ENCODE measurements at regions not wholly inside any gene's neighbourhood (a gene's known extent, or its start where the extent isn't known, plus 50 kb on each side); places are given as distances from the start of the nearest gene placed in this dataset.
"Not testable (repeated sequence)": the region's sequence is repeated elsewhere in the genome, so short reads cannot be mapped to it uniquely, and the experiment has no call there.

- TF ChIP-seq CTCF (IDR thresholded peaks at IDR 0.05; ENCODE audit: insufficient read depth, low read length, missing control alignments), result no peak
- ChIA-PET CTCF (no interaction called here), POLR2A (no interaction called here)
- no peak overlapping the region for H3K4me3 ChIP-seq (ENCODE audit: low read depth, low read length)
- DNase-seq (ENCODE audit: low read depth, low spot score), result no peak
Measured at GRCh38 chr12:88833641-88834116, 253.4 kb upstream of the KITLG start.

- DNase-seq (ENCODE audit: low read depth, low spot score); H3K4me3 ChIP-seq (ENCODE audit: low read depth, low read length); POLR2A ChIA-PET; CTCF ChIA-PET: not testable (repeated sequence)
Measured at GRCh38 chr12:88828537-88828936, 248.3 kb upstream of the KITLG start.

GRCh38 chr12:88820012-88820411 is 239.7 kb upstream of the KITLG start:
- DNase-seq (ENCODE audit: low read depth, low spot score), result no peak
- TF ChIP-seq CTCF (IDR thresholded peaks at IDR 0.05; ENCODE audit: insufficient read depth, low read length, missing control alignments), result no peak
- H3K4me3 ChIP-seq (ENCODE audit: low read depth, low read length), result no peak overlapping the region
- POLR2A ChIA-PET, result no interaction called here
- CTCF ChIA-PET, result no interaction called here

- no peak for DNase-seq (ENCODE audit: low read depth, low spot score)
- no peak for TF ChIP-seq CTCF (IDR thresholded peaks at IDR 0.05; ENCODE audit: insufficient read depth, low read length, missing control alignments)
- ChIA-PET POLR2A (no interaction called here), CTCF (interaction anchor here (0.9 to 1.2 kb wide), 3 partner anchors 13 to 662 kb away, joined by 3 to 5 read pairs (median 3); no protein-coding TSS in a partner anchor)
- H3K4me3 ChIP-seq (ENCODE audit: low read depth, low read length), result no peak overlapping the region
Measured at GRCh38 chr12:88816201-88816600, 235.9 kb upstream of the KITLG start.

GRCh38 chr12:88814779-88815178 is 234.5 kb upstream of the KITLG start:
- H3K4me3 ChIP-seq (ENCODE audit: low read depth, low read length), result no peak overlapping the region
- ChIA-PET POLR2A (no interaction called here), CTCF (interaction anchor here (0.7 to 1.2 kb wide), 2 partner anchors 9 to 626 kb away, joined by 3 to 4 read pairs; no protein-coding TSS in a partner anchor)
- no peak for DNase-seq (ENCODE audit: low read depth, low spot score)
- no peak for TF ChIP-seq CTCF (IDR thresholded peaks at IDR 0.05; ENCODE audit: insufficient read depth, low read length, missing control alignments)

GRCh38 chr12:88812610-88813009 is 232.3 kb upstream of the KITLG start:
- TF ChIP-seq CTCF (IDR thresholded peaks at IDR 0.05; ENCODE audit: insufficient read depth, low read length, missing control alignments), result no peak
- no peak for DNase-seq (ENCODE audit: low read depth, low spot score)
- no peak overlapping the region for H3K4me3 ChIP-seq (ENCODE audit: low read depth, low read length)
- ChIA-PET CTCF (no interaction called here), POLR2A (no interaction called here)

- no peak for DNase-seq (ENCODE audit: low read depth, low spot score)
- no peak for TF ChIP-seq CTCF (IDR thresholded peaks at IDR 0.05; ENCODE audit: insufficient read depth, low read length, missing control alignments)
- POLR2A ChIA-PET, result no interaction called here
- H3K4me3 ChIP-seq (ENCODE audit: low read depth, low read length), result no peak overlapping the region
- CTCF ChIA-PET, result no interaction called here
Measured at GRCh38 chr12:88810806-88811205, 230.5 kb upstream of the KITLG start.

GRCh38 chr12:88809841-88810240 is 229.6 kb upstream of the KITLG start:
- CTCF ChIA-PET; DNase-seq (ENCODE audit: low read depth, low spot score); POLR2A ChIA-PET; H3K4me3 ChIP-seq (ENCODE audit: low read depth, low read length): not testable (repeated sequence)
